ENCODE measurements at regions not wholly inside any gene's neighbourhood (a gene's known extent, or its start where the extent isn't known, plus 50 kb on each side); places are given as distances from the start of the nearest gene placed in this dataset.

- TF ChIP-seq ZZZ3 (IDR thresholded peaks at IDR 0.05) (no peak), KAT2B (IDR thresholded peaks at IDR 0.05; ENCODE audit: low read depth, low read length) (no peak), ZBTB26 (CRISPR knock-in tag; IDR thresholded peaks at IDR 0.05) (no peak), RUNX1 (IDR thresholded peaks at IDR 0.05; ENCODE audit: low read depth) (no peak), TBP (optimal IDR thresholded peaks at IDR 0.05; ENCODE audit: low read depth, low read length) (peak; percentile 44), TAL1 (IDR thresholded peaks at IDR 0.05) (peak; percentile 91), KDM1A (IDR thresholded peaks at IDR 0.05) (peak; percentile 85 to 90), SUPT5H (IDR thresholded peaks at IDR 0.05) (no peak), BHLHE40 (IDR thresholded peaks at IDR 0.05; ENCODE audit: low read length) (0 out of 2 replicates have a peak, but pooled peaks have one; percentile 4), TCF7 (IDR thresholded peaks at IDR 0.05; ENCODE audit: borderline replicate concordance) (no peak), ETV6 (IDR thresholded peaks at IDR 0.05; ENCODE audit: borderline replicate concordance in 1 of 2, low read depth in 2 of 2, low read length in 1 of 2) (peak in 1 of 2 experiments; percentile 51; a peak in 1 of 4 replicates), ETV6 (CRISPR knock-in tag; IDR thresholded peaks at IDR 0.05; ENCODE audit: borderline replicate concordance) (no peak), ZNF584 (CRISPR knock-in tag; IDR thresholded peaks at IDR 0.05; ENCODE audit: low read depth) (no peak), IFI16 (CRISPR knock-in tag; IDR thresholded peaks at IDR 0.05) (no peak), ZC3H11A (IDR thresholded peaks at IDR 0.05; ENCODE audit: low read depth, low read length) (no peak), SNIP1 (IDR thresholded peaks at IDR 0.05; ENCODE audit: low read depth) (no peak), MITF (IDR thresholded peaks at IDR 0.05) (no peak), ZBTB1 (CRISPR knock-in tag; IDR thresholded peaks at IDR 0.05; ENCODE audit: borderline replicate concordance, low read depth) (no peak), E2F3 (CRISPR knock-in tag; IDR thresholded peaks at IDR 0.05) (no peak), HSF4 (CRISPR knock-in tag; IDR thresholded peaks at IDR 0.05; ENCODE audit: borderline replicate concordance) (no peak), ZNF668 (CRISPR knock-in tag; IDR thresholded peaks at IDR 0.05) (peak; percentile 59; the same call in 1 of the 2 replicates), ZNF174 (CRISPR knock-in tag; IDR thresholded peaks at IDR 0.05) (no peak)
- TF ChIP-seq, protein P1, sequence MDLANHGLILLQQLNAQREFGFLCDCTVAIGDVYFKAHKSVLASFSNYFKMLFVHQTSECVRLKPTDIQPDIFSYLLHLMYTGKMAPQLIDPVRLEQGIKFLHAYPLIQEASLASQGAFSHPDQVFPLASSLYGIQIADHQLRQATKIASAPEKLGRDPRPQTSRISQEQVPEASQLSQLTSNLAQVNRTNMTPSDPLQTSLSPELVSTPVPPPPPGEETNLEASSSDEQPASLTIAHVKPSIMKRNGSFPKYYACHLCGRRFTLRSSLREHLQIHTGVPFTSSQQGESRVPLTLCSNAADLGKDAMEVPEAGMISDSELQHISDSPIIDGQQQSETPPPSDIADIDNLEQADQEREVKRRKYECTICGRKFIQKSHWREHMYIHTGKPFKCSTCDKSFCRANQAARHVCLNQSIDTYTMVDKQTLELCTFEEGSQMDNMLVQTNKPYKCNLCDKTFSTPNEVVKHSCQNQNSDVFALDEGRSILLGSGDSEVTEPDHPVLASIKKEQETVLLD (IDR thresholded peaks at IDR 0.05) = peak; percentile 86
- TF ChIP-seq, protein P2, sequence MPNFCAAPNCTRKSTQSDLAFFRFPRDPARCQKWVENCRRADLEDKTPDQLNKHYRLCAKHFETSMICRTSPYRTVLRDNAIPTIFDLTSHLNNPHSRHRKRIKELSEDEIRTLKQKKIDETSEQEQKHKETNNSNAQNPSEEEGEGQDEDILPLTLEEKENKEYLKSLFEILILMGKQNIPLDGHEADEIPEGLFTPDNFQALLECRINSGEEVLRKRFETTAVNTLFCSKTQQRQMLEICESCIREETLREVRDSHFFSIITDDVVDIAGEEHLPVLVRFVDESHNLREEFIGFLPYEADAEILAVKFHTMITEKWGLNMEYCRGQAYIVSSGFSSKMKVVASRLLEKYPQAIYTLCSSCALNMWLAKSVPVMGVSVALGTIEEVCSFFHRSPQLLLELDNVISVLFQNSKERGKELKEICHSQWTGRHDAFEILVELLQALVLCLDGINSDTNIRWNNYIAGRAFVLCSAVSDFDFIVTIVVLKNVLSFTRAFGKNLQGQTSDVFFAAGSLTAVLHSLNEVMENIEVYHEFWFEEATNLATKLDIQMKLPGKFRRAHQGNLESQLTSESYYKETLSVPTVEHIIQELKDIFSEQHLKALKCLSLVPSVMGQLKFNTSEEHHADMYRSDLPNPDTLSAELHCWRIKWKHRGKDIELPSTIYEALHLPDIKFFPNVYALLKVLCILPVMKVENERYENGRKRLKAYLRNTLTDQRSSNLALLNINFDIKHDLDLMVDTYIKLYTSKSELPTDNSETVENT (CRISPR knock-in tag; IDR thresholded peaks at IDR 0.05) = no peak
These were observed 91.5 kb downstream of the RPL22L1 start (continued) for GRCh38 chr3:170778240-170779217.

Data from K562 (cell line).